ENCODE measurements at regions not wholly inside any gene's neighbourhood (a gene's known extent, or its start where the extent isn't known, plus 50 kb on each side); places are given as distances from the start of the nearest gene placed in this dataset.

DNA sequence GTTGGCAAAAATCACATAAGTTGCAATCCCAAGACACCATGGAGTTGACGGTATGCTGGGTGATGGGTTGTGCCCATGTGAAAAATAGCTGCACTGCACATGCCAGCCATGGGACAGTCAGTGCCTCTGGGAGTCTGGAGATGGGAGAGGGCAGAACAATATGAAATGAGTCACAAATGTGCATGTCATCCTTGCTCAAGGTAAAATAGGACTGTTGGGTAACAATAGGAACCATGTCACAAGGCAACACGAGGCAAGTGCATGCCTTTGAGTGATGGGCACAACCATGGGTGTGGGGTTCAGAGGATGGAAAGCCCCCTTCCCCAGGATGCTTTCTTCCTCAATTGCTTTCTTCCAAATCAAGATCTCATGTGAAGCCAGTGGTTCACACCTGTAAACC is 70.5 kb upstream of the PIM1 start:
- no peak overlapping the region for H3K4me3 ChIP-seq (ENCODE audit: low read depth, low read length)
- H3K9me3 ChIP-seq (ENCODE audit: control insufficient read depth, insufficient read depth, low read depth, low read length), result no peaks in the 10 kb centered on the region
- H3K36me3 ChIP-seq (ENCODE audit: control insufficient read depth in 2 of 2, insufficient read depth in 1 of 2, low read length in 2 of 2), result no peaks in the 10 kb centered on the region
- no peak overlapping the region for H3K27ac ChIP-seq (ENCODE audit: extremely low read depth, low read depth, low read length)
- H3K4me1 ChIP-seq (ENCODE audit: control insufficient read depth, insufficient read depth, low read length), result peaks cover 18% of the 10 kb centered on the region
- CTCF ChIA-PET, result interaction anchor here (1.0 to 1.7 kb wide), 2 partner anchors 28 to 30 kb away, joined by 3 to 4 read pairs; no protein-coding TSS in a partner anchor
- POLR2A ChIA-PET, result no interaction called here
- TF ChIP-seq ZBTB7A (tag by site-specific recombination; IDR thresholded peaks at IDR 0.05; ENCODE audit: low read depth) (no peak), ZNF600 (tag by site-specific recombination; IDR thresholded peaks at IDR 0.05) (0 out of 2 replicates have a peak, but pooled peaks have one; percentile 23), ZNF785 (tag by site-specific recombination; IDR thresholded peaks at IDR 0.05) (no peak)
- TF ChIP-seq, protein P1, sequence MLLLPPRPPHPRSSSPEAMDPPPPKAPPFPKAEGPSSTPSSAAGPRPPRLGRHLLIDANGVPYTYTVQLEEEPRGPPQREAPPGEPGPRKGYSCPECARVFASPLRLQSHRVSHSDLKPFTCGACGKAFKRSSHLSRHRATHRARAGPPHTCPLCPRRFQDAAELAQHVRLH (tag by site-specific recombination; IDR thresholded peaks at IDR 0.05), result no peak
- TF ChIP-seq, protein P2, sequence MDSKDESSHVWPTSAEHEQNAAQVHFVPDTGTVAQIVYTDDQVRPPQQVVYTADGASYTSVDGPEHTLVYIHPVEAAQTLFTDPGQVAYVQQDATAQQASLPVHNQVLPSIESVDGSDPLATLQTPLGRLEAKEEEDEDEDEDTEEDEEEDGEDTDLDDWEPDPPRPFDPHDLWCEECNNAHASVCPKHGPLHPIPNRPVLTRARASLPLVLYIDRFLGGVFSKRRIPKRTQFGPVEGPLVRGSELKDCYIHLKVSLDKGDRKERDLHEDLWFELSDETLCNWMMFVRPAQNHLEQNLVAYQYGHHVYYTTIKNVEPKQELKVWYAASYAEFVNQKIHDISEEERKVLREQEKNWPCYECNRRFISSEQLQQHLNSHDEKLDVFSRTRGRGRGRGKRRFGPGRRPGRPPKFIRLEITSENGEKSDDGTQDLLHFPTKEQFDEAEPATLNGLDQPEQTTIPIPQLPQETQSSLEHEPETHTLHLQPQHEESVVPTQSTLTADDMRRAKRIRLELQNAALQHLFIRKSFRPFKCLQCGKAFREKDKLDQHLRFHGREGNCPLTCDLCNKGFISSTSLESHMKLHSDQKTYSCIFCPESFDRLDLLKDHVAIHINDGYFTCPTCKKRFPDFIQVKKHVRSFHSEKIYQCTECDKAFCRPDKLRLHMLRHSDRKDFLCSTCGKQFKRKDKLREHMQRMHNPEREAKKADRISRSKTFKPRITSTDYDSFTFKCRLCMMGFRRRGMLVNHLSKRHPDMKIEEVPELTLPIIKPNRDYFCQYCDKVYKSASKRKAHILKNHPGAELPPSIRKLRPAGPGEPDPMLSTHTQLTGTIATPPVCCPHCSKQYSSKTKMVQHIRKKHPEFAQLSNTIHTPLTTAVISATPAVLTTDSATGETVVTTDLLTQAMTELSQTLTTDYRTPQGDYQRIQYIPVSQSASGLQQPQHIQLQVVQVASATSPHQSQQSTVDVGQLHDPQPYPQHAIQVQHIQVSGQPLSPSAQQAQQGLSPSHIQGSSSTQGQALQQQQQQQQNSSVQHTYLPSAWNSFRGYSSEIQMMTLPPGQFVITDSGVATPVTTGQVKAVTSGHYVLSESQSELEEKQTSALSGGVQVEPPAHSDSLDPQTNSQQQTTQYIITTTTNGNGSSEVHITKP (tag by site-specific recombination; IDR thresholded peaks at IDR 0.05), result peak; percentile 13; the same call in 1 of the 2 replicates

- no peak for TF ChIP-seq ZSCAN16 (tag by site-specific recombination; IDR thresholded peaks at IDR 0.05)
- TF ChIP-seq ZFP3 (tag by site-specific recombination; IDR thresholded peaks at IDR 0.05; ENCODE audit: low read depth), result no peak
- TF ChIP-seq, protein P3, sequence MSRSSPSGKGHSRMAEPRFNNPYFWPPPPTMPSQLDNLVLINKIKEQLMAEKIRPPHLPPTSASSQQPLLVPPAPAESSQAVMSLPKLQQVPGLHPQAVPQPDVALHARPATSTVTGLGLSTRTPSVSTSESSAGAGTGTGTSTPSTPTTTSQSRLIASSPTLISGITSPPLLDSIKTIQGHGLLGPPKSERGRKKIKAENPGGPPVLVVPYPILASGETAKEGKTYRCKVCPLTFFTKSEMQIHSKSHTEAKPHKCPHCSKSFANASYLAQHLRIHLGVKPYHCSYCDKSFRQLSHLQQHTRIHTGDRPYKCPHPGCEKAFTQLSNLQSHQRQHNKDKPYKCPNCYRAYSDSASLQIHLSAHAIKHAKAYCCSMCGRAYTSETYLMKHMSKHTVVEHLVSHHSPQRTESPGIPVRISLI (tag by site-specific recombination; IDR thresholded peaks at IDR 0.05), result 0 out of 2 replicates have a peak, but pooled peaks have one; percentile 24
- TF ChIP-seq ZNF513 (tag by site-specific recombination; IDR thresholded peaks at IDR 0.05), result no peak
- no peak for TF ChIP-seq ZNF155 (tag by site-specific recombination; IDR thresholded peaks at IDR 0.05)
- TF ChIP-seq ZNF629 (tag by site-specific recombination; IDR thresholded peaks at IDR 0.05), result no peak
- TF ChIP-seq ZNF692 (tag by site-specific recombination; IDR thresholded peaks at IDR 0.05), result no peak
- H3K27ac ChIP-seq (ENCODE audit: extremely low read depth, low read depth, low read length), result no peak overlapping the region
- CTCF ChIA-PET, result interaction anchor here (0.6 to 1.7 kb wide), 2 partner anchors 22 to 27 kb away, joined by 3 to 4 read pairs; no protein-coding TSS in a partner anchor
- POLR2A ChIA-PET, result no interaction called here
- H3K36me3 ChIP-seq (ENCODE audit: control insufficient read depth in 2 of 2, insufficient read depth in 1 of 2, low read length in 2 of 2), result no peaks in the 10 kb centered on the region
- H3K9me3 ChIP-seq (ENCODE audit: control insufficient read depth, insufficient read depth, low read depth, low read length), result no peaks in the 10 kb centered on the region
- peaks cover 26% of the 10 kb centered on the region for H3K4me1 ChIP-seq (ENCODE audit: control insufficient read depth, insufficient read depth, low read length)
- H3K4me3 ChIP-seq (ENCODE audit: low read depth, low read length), result no peak overlapping the region
These were observed 69.2 kb upstream of the PIM1 start for GRCh38 chr6:37100745-37101144.

DNA sequence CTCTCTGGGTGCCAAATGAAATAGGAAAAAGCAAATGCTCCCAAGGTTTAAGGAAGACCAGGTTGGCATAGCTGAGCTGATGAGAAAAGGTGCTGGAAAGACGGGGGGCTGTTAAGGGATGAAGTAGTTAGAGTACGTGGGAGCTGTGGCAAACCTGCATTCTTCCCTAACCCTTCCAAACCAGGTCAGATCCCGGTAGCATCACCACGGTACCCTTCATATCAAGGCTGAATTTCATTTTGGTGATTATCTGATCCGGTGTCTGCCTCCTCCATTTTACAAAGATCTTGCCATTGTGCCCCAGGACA is 68.0 kb upstream of the PIM1 start:
- no peak overlapping the region for H3K4me3 ChIP-seq (ENCODE audit: low read depth, low read length)

More for the DNA sequence above, 68.0 kb upstream of the PIM1 start:
- Histone ChIP-seq H3K9me3 (ENCODE audit: control insufficient read depth, insufficient read depth, low read depth, low read length) (no peaks in the 10 kb centered on the region), H3K36me3 (ENCODE audit: control insufficient read depth in 2 of 2, insufficient read depth in 1 of 2, low read length in 2 of 2) (no peaks in the 10 kb centered on the region), H3K4me1 (ENCODE audit: control insufficient read depth, insufficient read depth, low read length) (peaks cover 26% of the 10 kb centered on the region), H3K27ac (ENCODE audit: extremely low read depth, low read depth, low read length) (peak overlapping the region; percentile 79; the same call in 1 of the 2 replicates)
- TF ChIP-seq ZNF335 (tag by site-specific recombination; conservative IDR thresholded peaks at IDR 0.05), result peak; percentile 21; the same call in 1 of the 2 replicates
- TF ChIP-seq, protein P4, sequence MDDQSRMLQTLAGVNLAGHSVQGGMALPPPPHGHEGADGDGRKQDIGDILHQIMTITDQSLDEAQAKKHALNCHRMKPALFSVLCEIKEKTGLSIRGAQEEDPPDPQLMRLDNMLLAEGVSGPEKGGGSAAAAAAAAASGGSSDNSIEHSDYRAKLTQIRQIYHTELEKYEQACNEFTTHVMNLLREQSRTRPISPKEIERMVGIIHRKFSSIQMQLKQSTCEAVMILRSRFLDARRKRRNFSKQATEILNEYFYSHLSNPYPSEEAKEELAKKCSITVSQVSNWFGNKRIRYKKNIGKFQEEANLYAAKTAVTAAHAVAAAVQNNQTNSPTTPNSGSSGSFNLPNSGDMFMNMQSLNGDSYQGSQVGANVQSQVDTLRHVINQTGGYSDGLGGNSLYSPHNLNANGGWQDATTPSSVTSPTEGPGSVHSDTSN (CRISPR knock-in tag; IDR thresholded peaks at IDR 0.05), result peak; percentile 3; the same call in 1 of the 2 replicates
- TF ChIP-seq ZNF530 (tag by site-specific recombination; IDR thresholded peaks at IDR 0.05; ENCODE audit: low read depth), result no peak
- TF ChIP-seq ZFHX2 (tag by site-specific recombination; conservative IDR thresholded peaks at IDR 0.05), result 0 out of 2 replicates have a peak, but pooled peaks have one; percentile 5
- TF ChIP-seq ZNF366 (tag by site-specific recombination; conservative IDR thresholded peaks at IDR 0.05), result 0 out of 2 replicates have a peak, but pooled peaks have one; percentile 9
- ChIA-PET CTCF (interaction anchor here (0.7 to 2.4 kb wide), 14 partner anchors 12 to 157 kb away, joined by 3 to 14 read pairs (median 3); partner anchors contain the start of gene PIM1), POLR2A (interaction anchor here (0.7 to 2.8 kb wide), 16 partner anchors 9 to 155 kb away, joined by 3 to 51 read pairs (median 6); partner anchors contain the start of genes MTCH1, PIM1 and TBC1D22B)
